ENCODE measurements at regions not wholly inside any gene's neighbourhood (a gene's known extent, or its start where the extent isn't known, plus 50 kb on each side); places are given as distances from the start of the nearest gene placed in this dataset.

DNA sequence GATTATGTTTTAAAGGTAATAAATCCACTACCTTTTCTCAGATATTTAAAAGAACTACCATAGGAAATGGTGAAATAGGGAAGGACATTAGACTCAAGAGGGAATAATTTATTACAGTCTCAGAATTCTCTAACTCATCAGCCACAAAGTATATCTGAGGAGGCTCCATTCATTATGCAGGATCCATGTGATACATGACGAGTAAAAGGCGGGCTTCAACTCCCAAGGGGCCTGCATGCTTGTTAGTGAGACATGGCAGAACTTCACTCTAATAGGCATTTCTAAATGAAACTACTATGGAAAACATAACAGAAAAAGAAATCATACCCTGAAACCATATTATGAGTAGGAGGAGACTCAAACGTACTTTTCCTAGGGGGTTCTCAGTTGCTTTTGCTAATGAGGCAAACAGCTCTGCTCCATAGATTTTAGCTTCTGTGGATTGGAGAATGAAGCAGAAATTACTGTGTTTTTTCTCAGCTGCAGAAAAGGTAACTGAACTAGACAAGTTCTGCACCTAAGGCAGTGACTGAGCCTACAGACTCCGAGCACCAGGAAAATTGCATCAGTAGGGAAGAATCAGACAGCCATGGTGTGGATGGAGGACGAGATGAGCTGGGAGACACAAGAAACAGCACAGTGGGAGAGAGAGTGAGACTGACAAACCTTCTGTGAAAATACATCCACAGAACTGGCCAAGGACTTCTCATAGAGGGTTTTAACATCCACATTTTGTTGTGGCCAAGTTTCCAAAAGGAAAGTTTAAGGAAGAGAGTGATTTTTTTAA lies 254.6 kb upstream of the PRDM1 start:
- H3K4me3 ChIP-seq (ENCODE audit: low read depth, low read length), result no peak overlapping the region
- no peaks in the 10 kb centered on the region for H3K36me3 ChIP-seq (ENCODE audit: insufficient read depth, low read length)
- no peak overlapping the region for H2AFZ ChIP-seq (ENCODE audit: low read length, unreplicated experiment)
- H3K79me2 ChIP-seq (ENCODE audit: control insufficient read depth, insufficient read depth, low read length, unreplicated experiment), result no peaks in the 10 kb centered on the region
- no peaks in the 10 kb centered on the region for H3K27me3 ChIP-seq (ENCODE audit: insufficient read depth, low read length)
- H3K4me1 ChIP-seq (ENCODE audit: control insufficient read depth, insufficient read depth, low read length, unreplicated experiment), result peaks cover 6% of the 10 kb centered on the region
- no peak overlapping the region for H3K27ac ChIP-seq (ENCODE audit: low read depth, low read length)

DNA sequence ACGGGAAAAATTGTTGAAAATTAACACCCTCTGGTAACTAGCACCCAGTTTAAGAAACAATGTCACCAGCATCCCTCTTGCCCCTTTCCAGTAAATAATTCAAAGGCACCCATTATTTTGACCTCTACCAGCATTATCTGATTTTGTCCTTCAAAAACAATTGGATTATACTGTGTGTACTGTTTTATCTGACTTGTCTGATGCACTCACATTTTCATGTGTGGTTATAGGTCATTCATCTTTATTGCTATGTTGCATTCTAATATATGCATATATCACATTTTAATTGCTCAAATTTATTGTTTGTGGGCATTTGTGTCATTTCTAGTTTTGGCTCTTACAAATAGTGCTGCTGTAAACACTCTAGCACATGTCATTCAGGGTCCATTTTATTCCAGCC lies 260.9 kb upstream of the PRDM1 start:
- H3K4me1 ChIP-seq (ENCODE audit: control insufficient read depth, insufficient read depth, low read length, unreplicated experiment), result no peaks in the 10 kb centered on the region
- H3K36me3 ChIP-seq (ENCODE audit: insufficient read depth, low read length), result no peaks in the 10 kb centered on the region
- H3K27me3 ChIP-seq (ENCODE audit: insufficient read depth, low read length), result no peaks in the 10 kb centered on the region
- H2AFZ ChIP-seq (ENCODE audit: low read length, unreplicated experiment), result no peak overlapping the region
- no peaks in the 10 kb centered on the region for H3K79me2 ChIP-seq (ENCODE audit: control insufficient read depth, insufficient read depth, low read length, unreplicated experiment)
- no peak overlapping the region for H3K27ac ChIP-seq (ENCODE audit: low read depth, low read length)
- no peak overlapping the region for H3K4me3 ChIP-seq (ENCODE audit: low read depth, low read length)

GRCh38 chr6:105824732-105825131 lies 261.4 kb upstream of the PRDM1 start:
- H3K36me3 ChIP-seq (ENCODE audit: insufficient read depth, low read length), result no peaks in the 10 kb centered on the region
- no peaks in the 10 kb centered on the region for H3K79me2 ChIP-seq (ENCODE audit: control insufficient read depth, insufficient read depth, low read length, unreplicated experiment)
- H3K4me1 ChIP-seq (ENCODE audit: control insufficient read depth, insufficient read depth, low read length, unreplicated experiment), result no peaks in the 10 kb centered on the region
- H3K27me3 ChIP-seq (ENCODE audit: insufficient read depth, low read length), result no peaks in the 10 kb centered on the region
- H2AFZ ChIP-seq (ENCODE audit: low read length, unreplicated experiment), result no peak overlapping the region
- H3K4me3 ChIP-seq (ENCODE audit: low read depth, low read length), result no peak overlapping the region
- H3K27ac ChIP-seq (ENCODE audit: low read depth, low read length), result no peak overlapping the region

DNA sequence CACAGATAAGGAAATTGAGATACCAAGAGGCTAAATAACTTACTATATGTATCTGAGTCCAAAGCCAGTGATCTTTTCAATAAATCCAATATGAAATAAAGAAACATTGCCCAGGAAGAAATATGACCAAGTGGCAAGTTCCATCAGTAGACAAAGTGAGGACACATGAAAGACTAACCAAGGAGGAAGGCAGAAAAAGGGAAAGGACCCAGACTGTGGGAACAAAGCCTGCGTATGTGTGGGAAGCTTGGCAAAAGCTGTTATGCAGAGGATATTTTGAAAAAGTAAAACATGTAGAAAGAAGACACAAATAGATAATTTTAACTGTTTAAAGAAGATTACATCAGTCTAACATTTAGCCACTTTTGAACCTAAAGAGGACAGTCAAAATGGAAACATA lies 264.4 kb upstream of the PRDM1 start:
- Histone ChIP-seq H3K36me3 (ENCODE audit: insufficient read depth, low read length) (no peaks in the 10 kb centered on the region), H3K27ac (ENCODE audit: low read depth, low read length) (no peak overlapping the region), H3K4me3 (ENCODE audit: low read depth, low read length) (no peak overlapping the region), H3K27me3 (ENCODE audit: insufficient read depth, low read length) (no peaks in the 10 kb centered on the region), H2AFZ (ENCODE audit: low read length, unreplicated experiment) (no peak overlapping the region), H3K4me1 (ENCODE audit: control insufficient read depth, insufficient read depth, low read length, unreplicated experiment) (no peaks in the 10 kb centered on the region), H3K79me2 (ENCODE audit: control insufficient read depth, insufficient read depth, low read length, unreplicated experiment) (no peaks in the 10 kb centered on the region)

GRCh38 chr6:105821027-105821426 lies 265.1 kb upstream of the PRDM1 start:
- Histone ChIP-seq H3K27me3 (ENCODE audit: insufficient read depth, low read length) (no peaks in the 10 kb centered on the region), H2AFZ (ENCODE audit: low read length, unreplicated experiment) (no peak overlapping the region), H3K4me3 (ENCODE audit: low read depth, low read length) (no peak overlapping the region), H3K27ac (ENCODE audit: low read depth, low read length) (no peak overlapping the region), H3K79me2 (ENCODE audit: control insufficient read depth, insufficient read depth, low read length, unreplicated experiment) (no peaks in the 10 kb centered on the region), H3K36me3 (ENCODE audit: insufficient read depth, low read length) (no peaks in the 10 kb centered on the region), H3K4me1 (ENCODE audit: control insufficient read depth, insufficient read depth, low read length, unreplicated experiment) (no peaks in the 10 kb centered on the region)

DNA sequence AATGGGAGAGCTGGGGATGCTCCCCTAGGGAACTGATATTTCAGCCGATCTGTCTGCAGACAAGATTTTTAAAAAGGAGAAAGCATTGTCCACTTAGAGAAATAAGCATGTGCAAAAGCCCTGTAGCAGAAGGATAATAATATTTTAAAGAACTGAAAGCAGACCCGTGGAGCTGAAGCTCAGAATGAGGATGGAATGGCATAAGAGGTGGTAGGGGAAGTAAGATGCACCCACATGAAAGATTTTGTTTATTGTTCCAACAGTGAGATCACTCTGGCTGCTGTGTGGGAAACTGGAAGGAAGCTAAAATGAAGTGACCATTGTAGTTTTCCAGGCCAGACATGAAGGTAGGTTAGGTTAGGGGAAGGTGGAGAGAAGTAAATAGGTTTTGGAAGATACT lies 266.4 kb upstream of the PRDM1 start:
- no peaks in the 10 kb centered on the region for H3K36me3 ChIP-seq (ENCODE audit: insufficient read depth, low read length)
- no peak overlapping the region for H2AFZ ChIP-seq (ENCODE audit: low read length, unreplicated experiment)
- H3K4me3 ChIP-seq (ENCODE audit: low read depth, low read length), result no peak overlapping the region
- no peaks in the 10 kb centered on the region for H3K79me2 ChIP-seq (ENCODE audit: control insufficient read depth, insufficient read depth, low read length, unreplicated experiment)
- H3K27me3 ChIP-seq (ENCODE audit: insufficient read depth, low read length), result no peaks in the 10 kb centered on the region
- H3K4me1 ChIP-seq (ENCODE audit: control insufficient read depth, insufficient read depth, low read length, unreplicated experiment), result no peaks in the 10 kb centered on the region
- no peak overlapping the region for H3K27ac ChIP-seq (ENCODE audit: low read depth, low read length)

GRCh38 chr6:105818505-105818904 lies 267.6 kb upstream of the PRDM1 start:
- Histone ChIP-seq H3K27ac (ENCODE audit: low read depth, low read length) (no peak overlapping the region), H3K4me1 (ENCODE audit: control insufficient read depth, insufficient read depth, low read length, unreplicated experiment) (no peaks in the 10 kb centered on the region), H3K36me3 (ENCODE audit: insufficient read depth, low read length) (no peaks in the 10 kb centered on the region), H3K79me2 (ENCODE audit: control insufficient read depth, insufficient read depth, low read length, unreplicated experiment) (no peaks in the 10 kb centered on the region), H3K4me3 (ENCODE audit: low read depth, low read length) (no peak overlapping the region), H2AFZ (ENCODE audit: low read length, unreplicated experiment) (no peak overlapping the region), H3K27me3 (ENCODE audit: insufficient read depth, low read length) (no peaks in the 10 kb centered on the region)

- H2AFZ ChIP-seq (ENCODE audit: low read length, unreplicated experiment), result no peak overlapping the region
- H3K27me3 ChIP-seq (ENCODE audit: insufficient read depth, low read length), result no peaks in the 10 kb centered on the region
- no peaks in the 10 kb centered on the region for H3K36me3 ChIP-seq (ENCODE audit: insufficient read depth, low read length)
- H3K27ac ChIP-seq (ENCODE audit: low read depth, low read length), result no peak overlapping the region
- no peak overlapping the region for H3K4me3 ChIP-seq (ENCODE audit: low read depth, low read length)
- H3K4me1 ChIP-seq (ENCODE audit: control insufficient read depth, insufficient read depth, low read length, unreplicated experiment), result no peaks in the 10 kb centered on the region
- H3K79me2 ChIP-seq (ENCODE audit: control insufficient read depth, insufficient read depth, low read length, unreplicated experiment), result no peaks in the 10 kb centered on the region
Measured at GRCh38 chr6:105817961-105818360, 268.2 kb upstream of the PRDM1 start.

DNA sequence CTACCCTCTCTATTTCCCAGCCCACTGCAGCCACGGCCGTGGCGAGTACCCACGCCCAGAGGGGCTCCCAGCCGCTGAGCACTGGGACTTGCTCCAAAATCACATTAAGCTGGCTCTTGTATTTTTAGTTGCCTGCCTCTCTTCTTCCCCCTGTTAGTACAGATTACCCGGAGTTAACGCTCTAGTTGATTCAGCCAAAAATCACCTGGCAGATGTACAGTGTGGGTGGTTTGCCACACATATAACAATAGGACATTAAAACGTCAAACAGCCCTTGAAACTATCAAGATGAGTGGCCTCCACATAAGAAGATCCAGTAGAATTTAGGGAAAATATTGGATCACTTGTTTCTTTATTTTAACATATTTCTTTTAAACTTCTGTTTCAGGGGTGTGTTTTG lies 268.8 kb upstream of the PRDM1 start:
- Histone ChIP-seq H3K27me3 (ENCODE audit: insufficient read depth, low read length) (no peaks in the 10 kb centered on the region), H2AFZ (ENCODE audit: low read length, unreplicated experiment) (no peak overlapping the region), H3K27ac (ENCODE audit: low read depth, low read length) (no peak overlapping the region), H3K36me3 (ENCODE audit: insufficient read depth, low read length) (no peaks in the 10 kb centered on the region), H3K79me2 (ENCODE audit: control insufficient read depth, insufficient read depth, low read length, unreplicated experiment) (no peaks in the 10 kb centered on the region), H3K4me1 (ENCODE audit: control insufficient read depth, insufficient read depth, low read length, unreplicated experiment) (no peaks in the 10 kb centered on the region), H3K4me3 (ENCODE audit: low read depth, low read length) (no peak overlapping the region)

DNA sequence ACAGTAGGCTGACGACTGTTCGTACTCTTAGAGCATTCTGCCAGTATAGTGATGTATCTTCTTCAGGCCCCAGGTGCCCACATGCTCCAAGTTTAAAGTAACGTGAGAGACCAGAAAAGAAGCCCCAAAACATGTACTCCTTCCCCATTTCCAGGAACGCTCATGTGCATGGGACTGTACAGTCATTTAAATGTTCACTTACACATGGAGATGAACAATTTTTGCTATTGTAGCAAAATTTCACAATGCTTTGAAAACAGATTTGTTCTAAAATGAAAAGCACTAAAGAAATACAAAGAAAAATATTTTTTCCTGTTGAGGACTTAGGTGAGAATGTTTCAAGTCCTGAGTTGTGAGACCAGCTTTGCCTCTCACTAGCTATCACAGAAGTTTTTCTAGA lies 269.3 kb upstream of the PRDM1 start:
- Histone ChIP-seq H3K27ac (ENCODE audit: low read depth, low read length) (no peak overlapping the region), H3K36me3 (ENCODE audit: insufficient read depth, low read length) (no peaks in the 10 kb centered on the region), H3K79me2 (ENCODE audit: control insufficient read depth, insufficient read depth, low read length, unreplicated experiment) (no peaks in the 10 kb centered on the region), H3K27me3 (ENCODE audit: insufficient read depth, low read length) (no peaks in the 10 kb centered on the region), H3K4me3 (ENCODE audit: low read depth, low read length) (no peak overlapping the region), H2AFZ (ENCODE audit: low read length, unreplicated experiment) (no peak overlapping the region), H3K4me1 (ENCODE audit: control insufficient read depth, insufficient read depth, low read length, unreplicated experiment) (no peaks in the 10 kb centered on the region)

DNA sequence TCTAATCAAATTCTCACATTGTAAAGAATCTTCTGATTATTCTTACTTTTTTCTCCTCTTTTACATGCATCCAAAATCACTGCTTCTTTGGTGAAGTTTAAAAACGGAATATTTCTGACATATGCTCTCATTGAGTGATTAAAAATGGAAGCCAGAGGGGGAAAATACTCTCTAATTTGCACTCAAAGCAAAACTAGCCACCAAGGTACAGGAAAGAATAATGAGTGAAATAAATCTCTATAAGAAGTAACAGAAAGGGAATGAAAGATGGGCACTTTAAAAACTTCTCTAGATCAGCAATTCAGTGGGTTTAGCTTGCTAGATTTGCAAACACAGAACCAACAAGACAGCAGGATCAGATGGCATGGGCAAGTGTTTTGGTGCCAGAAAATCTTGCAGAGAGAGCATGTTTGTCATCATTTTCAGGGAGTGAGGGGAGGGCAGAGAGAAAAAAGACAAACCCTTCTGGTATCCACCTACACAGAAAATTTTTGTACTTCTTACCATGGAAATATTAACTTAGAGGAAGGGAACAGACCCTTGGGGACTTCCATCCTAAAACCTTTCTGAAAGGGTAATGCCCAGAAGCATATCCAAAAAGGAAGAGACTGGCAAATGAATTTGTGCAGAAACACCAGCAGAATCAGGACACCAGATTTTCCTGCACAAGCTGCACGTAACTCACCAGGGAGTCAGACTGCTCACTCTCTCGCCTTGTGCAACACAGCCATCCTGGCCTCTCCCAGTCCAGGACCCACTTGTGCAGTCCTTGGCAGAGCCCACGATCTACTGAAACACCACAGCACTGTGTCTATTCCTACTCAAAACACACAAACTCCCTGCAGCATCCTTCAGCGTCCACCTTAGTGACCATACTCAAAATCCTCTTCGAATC lies 270.2 kb upstream of the PRDM1 start:
- peaks cover 3% of the 10 kb centered on the region for H3K4me1 ChIP-seq (ENCODE audit: control insufficient read depth, insufficient read depth, low read length, unreplicated experiment)
- H3K4me3 ChIP-seq (ENCODE audit: low read depth, low read length), result no peak overlapping the region
- no peak overlapping the region for H3K27ac ChIP-seq (ENCODE audit: low read depth, low read length)
- no peaks in the 10 kb centered on the region for H3K79me2 ChIP-seq (ENCODE audit: control insufficient read depth, insufficient read depth, low read length, unreplicated experiment)
- no peaks in the 10 kb centered on the region for H3K36me3 ChIP-seq (ENCODE audit: insufficient read depth, low read length)
- no peak overlapping the region for H2AFZ ChIP-seq (ENCODE audit: low read length, unreplicated experiment)
- no peaks in the 10 kb centered on the region for H3K27me3 ChIP-seq (ENCODE audit: insufficient read depth, low read length)
